ENCODE measurements at regions not wholly inside any gene's neighbourhood (a gene's known extent, or its start where the extent isn't known, plus 50 kb on each side); places are given as distances from the start of the nearest gene placed in this dataset.

GRCh38 chr12:24049101-24049500 is 99.6 kb upstream of the SOX5 start:
- no peak for TF ChIP-seq CTCF (IDR thresholded peaks at IDR 0.05; ENCODE audit: low read depth, low read length)
- no peak for TF ChIP-seq EZH2phosphoT487 (IDR thresholded peaks at IDR 0.05; ENCODE audit: low read depth)

All from OCI-LY3 (cell line).